ENCODE measurements at regions not wholly inside any gene's neighbourhood (a gene's known extent, or its start where the extent isn't known, plus 50 kb on each side); places are given as distances from the start of the nearest gene placed in this dataset.

DNA sequence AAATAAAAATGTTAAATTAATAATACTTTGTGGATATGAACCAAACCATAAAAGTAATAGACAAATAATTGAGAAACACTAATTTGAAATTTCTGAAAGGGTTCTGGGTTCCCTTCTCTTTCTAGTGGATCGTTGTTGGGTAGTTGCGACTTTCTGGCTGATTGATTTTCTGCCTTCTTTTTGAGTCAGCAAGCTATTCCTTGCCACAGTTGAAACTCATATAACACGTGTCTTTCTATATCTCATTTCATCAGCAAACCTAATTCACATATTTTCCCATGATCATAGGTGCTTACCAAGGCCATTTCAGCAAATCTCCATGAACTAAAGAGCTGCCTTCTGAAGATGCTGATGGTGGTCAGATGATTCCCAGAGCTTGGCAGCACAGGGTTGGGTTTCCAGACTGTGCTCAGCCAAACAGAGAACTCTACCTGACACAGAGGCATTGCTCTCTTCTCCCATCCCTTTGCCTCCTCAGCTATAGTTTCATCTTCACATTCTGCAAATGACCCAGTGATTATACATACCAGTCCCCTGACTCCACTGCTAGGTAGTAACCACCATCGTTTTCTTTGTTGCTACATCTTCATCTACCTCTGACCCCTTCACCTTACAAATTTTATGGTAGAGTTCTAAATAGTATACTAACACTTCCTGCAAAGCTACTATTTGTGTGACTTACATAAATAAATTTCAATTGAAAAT lies 383.9 kb upstream of the DPH6 start:
- no peak for TF ChIP-seq POLR2AphosphoS5 (IDR thresholded peaks at IDR 0.05; ENCODE audit: low read depth, low read length)
- no peak for TF ChIP-seq FOXP2 (optimal IDR thresholded peaks at IDR 0.05; ENCODE audit: borderline replicate concordance, extremely low read depth, extremely low read length, insufficient read depth)
- no peak for TF ChIP-seq TAF1 (IDR thresholded peaks at IDR 0.05; ENCODE audit: borderline replicate concordance, insufficient read depth, low read length)
- no peak for TF ChIP-seq SIN3A (IDR thresholded peaks at IDR 0.05; ENCODE audit: borderline replicate concordance, insufficient read depth, low read length)
- TF ChIP-seq, protein P1, sequence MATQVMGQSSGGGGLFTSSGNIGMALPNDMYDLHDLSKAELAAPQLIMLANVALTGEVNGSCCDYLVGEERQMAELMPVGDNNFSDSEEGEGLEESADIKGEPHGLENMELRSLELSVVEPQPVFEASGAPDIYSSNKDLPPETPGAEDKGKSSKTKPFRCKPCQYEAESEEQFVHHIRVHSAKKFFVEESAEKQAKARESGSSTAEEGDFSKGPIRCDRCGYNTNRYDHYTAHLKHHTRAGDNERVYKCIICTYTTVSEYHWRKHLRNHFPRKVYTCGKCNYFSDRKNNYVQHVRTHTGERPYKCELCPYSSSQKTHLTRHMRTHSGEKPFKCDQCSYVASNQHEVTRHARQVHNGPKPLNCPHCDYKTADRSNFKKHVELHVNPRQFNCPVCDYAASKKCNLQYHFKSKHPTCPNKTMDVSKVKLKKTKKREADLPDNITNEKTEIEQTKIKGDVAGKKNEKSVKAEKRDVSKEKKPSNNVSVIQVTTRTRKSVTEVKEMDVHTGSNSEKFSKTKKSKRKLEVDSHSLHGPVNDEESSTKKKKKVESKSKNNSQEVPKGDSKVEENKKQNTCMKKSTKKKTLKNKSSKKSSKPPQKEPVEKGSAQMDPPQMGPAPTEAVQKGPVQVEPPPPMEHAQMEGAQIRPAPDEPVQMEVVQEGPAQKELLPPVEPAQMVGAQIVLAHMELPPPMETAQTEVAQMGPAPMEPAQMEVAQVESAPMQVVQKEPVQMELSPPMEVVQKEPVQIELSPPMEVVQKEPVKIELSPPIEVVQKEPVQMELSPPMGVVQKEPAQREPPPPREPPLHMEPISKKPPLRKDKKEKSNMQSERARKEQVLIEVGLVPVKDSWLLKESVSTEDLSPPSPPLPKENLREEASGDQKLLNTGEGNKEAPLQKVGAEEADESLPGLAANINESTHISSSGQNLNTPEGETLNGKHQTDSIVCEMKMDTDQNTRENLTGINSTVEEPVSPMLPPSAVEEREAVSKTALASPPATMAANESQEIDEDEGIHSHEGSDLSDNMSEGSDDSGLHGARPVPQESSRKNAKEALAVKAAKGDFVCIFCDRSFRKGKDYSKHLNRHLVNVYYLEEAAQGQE (IDR thresholded peaks at IDR 0.05; ENCODE audit: insufficient read depth in 1 of 2, low read depth in 2 of 2, low read length in 2 of 2) = no peak

DNA sequence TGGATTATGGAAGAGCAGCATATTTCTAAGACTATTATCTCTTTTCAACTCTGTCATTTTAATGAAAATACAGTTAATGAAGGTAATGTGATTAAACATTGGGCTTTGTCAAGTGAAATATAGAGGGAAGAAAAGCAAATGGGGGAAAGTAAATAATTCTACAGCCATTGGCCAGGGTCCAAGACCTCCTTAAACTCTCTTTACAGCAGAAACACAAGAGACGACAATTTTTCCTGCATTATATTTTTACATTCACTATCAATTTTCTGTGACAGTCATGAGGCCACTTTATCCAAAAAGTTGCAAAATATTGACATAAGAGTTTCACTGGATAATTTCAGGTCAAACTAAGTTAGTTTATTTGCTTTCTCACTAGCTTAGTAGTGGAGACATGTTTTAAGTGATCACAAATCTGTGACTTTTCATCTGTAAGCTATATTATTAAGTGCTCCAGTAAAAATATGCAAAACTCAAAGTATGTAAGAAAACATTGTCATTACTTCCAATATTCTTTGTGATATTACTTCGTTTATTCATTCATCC lies 385.9 kb upstream of the DPH6 start:
- TF ChIP-seq, protein P1 (IDR thresholded peaks at IDR 0.05; ENCODE audit: insufficient read depth in 1 of 2, low read depth in 2 of 2, low read length in 2 of 2) = no peak
- no peak for TF ChIP-seq TAF1 (IDR thresholded peaks at IDR 0.05; ENCODE audit: borderline replicate concordance, insufficient read depth, low read length)
- TF ChIP-seq SIN3A (IDR thresholded peaks at IDR 0.05; ENCODE audit: borderline replicate concordance, insufficient read depth, low read length) = no peak

DNA sequence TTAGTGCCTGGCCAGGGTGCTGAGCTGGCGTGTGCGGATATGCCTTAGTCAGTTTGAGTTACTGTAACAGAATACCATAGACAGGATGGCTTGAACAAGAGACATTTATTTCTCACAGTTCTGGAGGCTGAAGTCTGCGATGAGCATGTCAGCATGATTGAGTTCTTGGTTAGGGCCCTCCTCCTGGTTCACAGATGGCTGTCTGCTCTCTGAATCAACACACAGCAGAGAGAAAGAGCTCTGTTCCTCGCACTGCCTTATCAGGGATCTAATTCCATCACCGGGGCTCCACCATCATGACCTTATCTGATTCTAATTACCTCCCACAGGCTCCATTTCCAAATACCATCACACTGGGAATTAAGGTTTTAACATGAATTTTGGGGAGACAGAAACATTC lies 386.6 kb upstream of the DPH6 start:
- TF ChIP-seq SIN3A (IDR thresholded peaks at IDR 0.05; ENCODE audit: borderline replicate concordance, insufficient read depth, low read length) (no peak), FOXP2 (optimal IDR thresholded peaks at IDR 0.05; ENCODE audit: borderline replicate concordance, extremely low read depth, extremely low read length, insufficient read depth) (no peak), POLR2AphosphoS5 (IDR thresholded peaks at IDR 0.05; ENCODE audit: low read depth, low read length) (no peak), TAF1 (IDR thresholded peaks at IDR 0.05; ENCODE audit: borderline replicate concordance, insufficient read depth, low read length) (no peak)
- TF ChIP-seq, protein P1 (IDR thresholded peaks at IDR 0.05; ENCODE audit: insufficient read depth in 1 of 2, low read depth in 2 of 2, low read length in 2 of 2) = no peak

DNA sequence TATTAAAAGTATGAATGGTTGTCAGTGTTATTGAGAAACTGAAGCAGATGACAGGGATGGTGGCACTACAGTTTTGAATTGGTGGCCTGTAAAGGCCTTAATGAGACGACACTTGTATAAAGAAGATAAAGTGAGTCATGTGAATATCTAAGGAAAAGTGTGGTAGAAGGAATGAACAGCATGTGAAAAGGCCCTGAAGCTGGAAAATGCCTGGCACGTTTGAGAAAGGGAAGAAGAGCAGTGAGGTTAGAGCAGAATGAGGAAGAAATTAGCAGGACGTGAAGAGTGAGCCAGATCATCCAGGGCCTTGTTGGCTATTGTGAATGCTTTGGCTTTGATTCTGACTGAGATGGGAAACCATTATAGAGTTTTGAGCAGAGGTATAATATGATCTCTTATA lies 387.6 kb upstream of the DPH6 start:
- TF ChIP-seq TAF1 (IDR thresholded peaks at IDR 0.05; ENCODE audit: borderline replicate concordance, insufficient read depth, low read length) (no peak), SIN3A (IDR thresholded peaks at IDR 0.05; ENCODE audit: borderline replicate concordance, insufficient read depth, low read length) (no peak), POLR2AphosphoS5 (IDR thresholded peaks at IDR 0.05; ENCODE audit: low read depth, low read length) (no peak), FOXP2 (optimal IDR thresholded peaks at IDR 0.05; ENCODE audit: borderline replicate concordance, extremely low read depth, extremely low read length, insufficient read depth) (no peak)
- TF ChIP-seq, protein P1 (IDR thresholded peaks at IDR 0.05; ENCODE audit: insufficient read depth in 1 of 2, low read depth in 2 of 2, low read length in 2 of 2) = no peak
